SK-N-SH (cell line): ENCODE measurements at regions not wholly inside any gene's neighbourhood (a gene's known extent, or its start where the extent isn't known, plus 50 kb on each side); places are given as distances from the start of the nearest gene placed in this dataset.

Experiments
- CTCF ChIA-PET: fragments of 300-600, 350-600 bp; formaldehyde crosslinking; extraction: SDS; loops from one replicate; lab custom pipeline; 2021; lab: Yijun Ruan, JAX
- POLR2A ChIA-PET: fragments of 350-600 bp; sonication (Branson Sonifier 250); formaldehyde crosslinking; extraction: SDS; loops from one replicate; lab custom pipeline; 2020; ENCODE audit warnings: antibody characterized with exemption, inconsistent platforms; lab: Yijun Ruan, JAX
- DNase-seq: peaks from one replicate; pipeline ENCODE4 v3.0.0; 2012
- H2AFZ ChIP-seq: fragments of 200-600 bp; sonication (generic); 2 replicates; pipeline ENCODE4 v1.8.1; 2016; ENCODE audit warnings: antibody characterized with exemption, mild to moderate bottlenecking, low read depth
- H3F3A ChIP-seq: fragments of 200-600 bp; sonication (generic); replicated peaks from 2 replicates; pipeline ENCODE3; 2016; ENCODE audit warnings: antibody characterized with exemption, mild to moderate bottlenecking; ENCODE audit not compliant: insufficient read depth
- H3K27ac ChIP-seq, 2 experiments: fragments of 200-500 bp in 1 of 2; fragments of 200-600 bp in 1 of 2; sonication (Bioruptor generic) in 1 of 2; sonication (generic), shearing (Covaris generic) in 1 of 2; 2 replicates each; pipeline versions ENCODE4 v1.5.1 to v1.6.1; 2014 to 2016; ENCODE audit warnings: low read depth in 2 of 2, inconsistent platforms in 1 of 2, low read length in 1 of 2, mild to moderate bottlenecking in 1 of 2, mixed read lengths in 1 of 2
- H3K27me3 ChIP-seq: fragments of 200-600 bp; sonication (generic), shearing (Covaris generic); 2 replicates; pipeline ENCODE4 v1.6.1; 2016; ENCODE audit warnings: mixed run types; ENCODE audit not compliant: insufficient read depth
- H3K36me3 ChIP-seq, 2 experiments: fragments of 200-500 bp in 1 of 2; fragments of 200-600 bp in 1 of 2; sonication (Bioruptor generic) in 1 of 2; sonication (generic) in 1 of 2; replicated peaks in 1 of 2; 2 replicates each; pipeline versions ENCODE3 to v1.5.1; 2014 to 2016; ENCODE audit warnings: low read length in 1 of 2, mild to moderate bottlenecking in 1 of 2; ENCODE audit not compliant: insufficient read depth in 2 of 2, control insufficient read depth in 1 of 2
- H3K4me1 ChIP-seq, 2 experiments: fragments of 200-500 bp in 1 of 2; fragments of 200-600 bp in 1 of 2; sonication (Bioruptor generic) in 1 of 2; sonication (generic), shearing (Covaris generic) in 1 of 2; 2 replicates each; pipeline versions ENCODE4 v1.5.1 to v1.6.1; 2014 to 2016; ENCODE audit warnings: low read depth in 1 of 2, low read length in 1 of 2, mixed run types in 1 of 2; ENCODE audit not compliant: insufficient read depth in 2 of 2, control insufficient read depth in 1 of 2
- H3K4me2 ChIP-seq: fragments of 200-600 bp; sonication (generic), shearing (Covaris generic); 2 replicates; pipeline ENCODE4 v1.6.1; 2017; ENCODE audit warnings: mixed run types
- H3K4me3 ChIP-seq, 2 experiments: fragments of 200-500 bp in 1 of 2; fragments of 200-600 bp in 1 of 2; sonication (Bioruptor generic) in 1 of 2; sonication (generic), shearing (Covaris generic) in 1 of 2; 2 replicates each; pipeline versions ENCODE4 v1.5.1 to v1.8.1; 2014 to 2016; ENCODE audit warnings: low read depth in 2 of 2, inconsistent platforms in 1 of 2, low read length in 1 of 2, mild to moderate bottlenecking in 1 of 2, mixed read lengths in 1 of 2, moderate library complexity in 1 of 2
- H3K79me2 ChIP-seq: fragments of 200-600 bp; sonication (generic); 2 replicates; pipeline ENCODE4 v1.8.1; 2017; ENCODE audit warnings: mild to moderate bottlenecking; ENCODE audit not compliant: insufficient read depth
- H3K9ac ChIP-seq: fragments of 200-600 bp; sonication (generic); 2 replicates; pipeline ENCODE4 v1.6.1; 2017; ENCODE audit warnings: mixed run types
- H3K9me2 ChIP-seq: fragments of 200-600 bp; sonication (generic); 2 replicates; pipeline ENCODE4 v1.6.1; 2017; ENCODE audit warnings: mixed run types
- H3K9me3 ChIP-seq: fragments of 200-600 bp; sonication (generic); 2 replicates; pipeline ENCODE4 v1.6.1; 2017; ENCODE audit warnings: mixed run types, mild to moderate bottlenecking, moderate library complexity
- H4K20me1 ChIP-seq: fragments of 200-600 bp; sonication (generic); 2 replicates; pipeline ENCODE4 v1.6.1; 2017; ENCODE audit warnings: mild to moderate bottlenecking, mixed run types; ENCODE audit not compliant: insufficient read depth
- EP300 ChIP-seq, 2 experiments: IDR thresholded peaks; 2 replicates each; pipeline versions ENCODE4 v1.4.0 to v1.6.1; 2012; ENCODE audit warnings: borderline replicate concordance in 1 of 2, low read depth in 1 of 2, low read length in 1 of 2
- EZH2phosphoT487 ChIP-seq: fragments of 200-600 bp; sonication (generic); IDR thresholded peaks from 2 replicates; pipeline ENCODE4 v1.6.1; 2017; ENCODE audit warnings: low read depth, mixed run types, mild to moderate bottlenecking, antibody characterized with exemption, moderate library complexity, borderline replicate concordance
- FOSL2 ChIP-seq: IDR thresholded peaks from 2 replicates; pipeline ENCODE4 v1.4.0; 2012; ENCODE audit warnings: low read depth, mild to moderate bottlenecking, moderate library complexity, borderline replicate concordance
- FOXJ3 ChIP-seq: sonication (generic); formaldehyde crosslinking; IDR thresholded peaks from 2 replicates; pipeline ENCODE4 v1.5.1; 2020; ENCODE audit warnings: mild to moderate bottlenecking, missing genetic modification reagents
- FOXM1 ChIP-seq: IDR thresholded peaks from 2 replicates; pipeline ENCODE4 v1.4.0; 2012; ENCODE audit warnings: low read depth, mild to moderate bottlenecking
- GABPA ChIP-seq: IDR thresholded peaks from 2 replicates; pipeline ENCODE4 v1.4.0; 2012; ENCODE audit warnings: low read depth, mild to moderate bottlenecking
- GATA2 ChIP-seq: sonication (generic); formaldehyde crosslinking; IDR thresholded peaks from 2 replicates; pipeline ENCODE4 v1.5.0; 2020; ENCODE audit warnings: mild to moderate bottlenecking, missing genetic modification reagents
- JUND ChIP-seq: IDR thresholded peaks from 2 replicates; pipeline ENCODE4 v1.4.0; 2012
- MEF2A ChIP-seq: IDR thresholded peaks from 2 replicates; pipeline ENCODE4 v1.4.0; 2012; ENCODE audit warnings: low read depth, borderline replicate concordance
- NRF1 ChIP-seq: IDR thresholded peaks from 2 replicates; pipeline ENCODE4 v1.6.1; 2012; ENCODE audit warnings: low read depth, mild to moderate bottlenecking, low read length
- RXRA ChIP-seq: IDR thresholded peaks from 2 replicates; pipeline ENCODE4 v1.4.0; 2012; ENCODE audit warnings: low read depth, mild to moderate bottlenecking, borderline replicate concordance
- SMC3 ChIP-seq: IDR thresholded peaks from 2 replicates; pipeline ENCODE4 v1.6.1; 2012; ENCODE audit warnings: low read depth, low read length, improper control_type of control experiment
- TAF1 ChIP-seq: IDR thresholded peaks from 2 replicates; pipeline ENCODE4 v1.6.1; 2012; ENCODE audit warnings: low read depth, mild to moderate bottlenecking, low read length, moderate library complexity, borderline replicate concordance
- TCF12 ChIP-seq: IDR thresholded peaks from 2 replicates; pipeline ENCODE4 v1.4.0; 2012
- TEAD4 ChIP-seq: IDR thresholded peaks from 2 replicates; pipeline ENCODE4 v1.4.0; 2012; ENCODE audit warnings: mild to moderate bottlenecking, borderline replicate concordance; ENCODE audit not compliant: insufficient read depth
- YY1 ChIP-seq: IDR thresholded peaks from 2 replicates; pipeline ENCODE4 v1.4.0; 2012; ENCODE audit warnings: low read depth, mild to moderate bottlenecking
- WGBS: methylation state at CpG from one replicate; pipeline ENCODE4 v1.1.6; 2017; ENCODE audit warnings: low lambda C conversion rate; 5-methylcytosine and 5-hydroxymethylcytosine counted together
- TF ChIP-seq, protein P1 (sequence below): fragments of 200-600 bp; sonication (generic); IDR thresholded peaks from 2 replicates; pipeline ENCODE4 v1.6.1; 2017; ENCODE audit warnings: antibody characterized with exemption, mild to moderate bottlenecking, moderate library complexity
- TF ChIP-seq, protein P2 (sequence below): IDR thresholded peaks from 2 replicates; pipeline ENCODE4 v1.4.0; 2012; ENCODE audit warnings: low read depth
- TF ChIP-seq, protein P3 (sequence below): fragments of 150-350 bp; IDR thresholded peaks from 2 replicates; pipeline ENCODE4 v1.6.1; 2016; ENCODE audit warnings: mild to moderate bottlenecking, low read depth, low read length
- TF ChIP-seq, protein P4 (sequence below): IDR thresholded peaks from 2 replicates; pipeline ENCODE4 v1.4.0; 2012; ENCODE audit warnings: low read depth, borderline replicate concordance

DNA sequence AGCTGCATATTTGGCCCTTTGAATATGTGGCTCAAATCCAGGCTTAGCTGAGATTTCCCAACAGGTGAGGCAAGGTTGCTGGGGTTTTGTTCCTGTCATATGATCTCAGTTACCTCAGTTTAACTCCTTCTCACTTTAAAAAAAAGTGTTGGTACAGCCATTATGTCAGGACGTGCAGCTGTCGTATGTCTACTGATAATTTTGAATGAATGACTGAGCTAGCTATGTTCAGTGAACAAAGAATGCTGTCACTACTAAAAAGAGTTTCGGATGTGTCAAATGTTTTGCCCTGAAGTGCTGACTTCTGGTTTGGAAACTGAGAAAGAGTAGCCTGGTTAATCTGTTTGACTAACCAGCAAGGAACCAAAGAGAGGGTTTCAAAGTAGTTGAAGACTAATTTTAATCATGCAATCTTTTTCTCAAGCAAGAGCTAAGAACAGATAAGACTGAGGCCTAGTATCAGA, 106.3 kb upstream of the NR3C1 start:
- no peak overlapping the region for H3K4me2 ChIP-seq
- no peaks in the 10 kb centered on the region for H3K9me3 ChIP-seq
- WGBS: 94% methylated on average over 3 of the region's 3 CpGs
- H3K27ac ChIP-seq: no peak overlapping the region
- H3K79me2 ChIP-seq: no peaks in the 10 kb centered on the region
- H3K9ac ChIP-seq: no peak overlapping the region
- peaks cover 5 to 7% of the 10 kb centered on the region in 2 experiments; a peak in 2 of 4 replicates for H3K4me1 ChIP-seq
- ChIA-PET POLR2A (no interaction called here), CTCF (no interaction called here)
- H3F3A ChIP-seq: peaks cover 27% of the 10 kb centered on the region
- no peaks in the 10 kb centered on the region for H3K36me3 ChIP-seq
- H3K9me2 ChIP-seq: no peaks in the 10 kb centered on the region
- H2AFZ ChIP-seq: no peak overlapping the region
- no peak overlapping the region for H3K4me3 ChIP-seq
- no peaks in the 10 kb centered on the region for H4K20me1 ChIP-seq
- no peak for TF ChIP-seq TEAD4
- TF ChIP-seq GATA2 (CRISPR knock-in tag): no peak
- TF ChIP-seq, protein P1, sequence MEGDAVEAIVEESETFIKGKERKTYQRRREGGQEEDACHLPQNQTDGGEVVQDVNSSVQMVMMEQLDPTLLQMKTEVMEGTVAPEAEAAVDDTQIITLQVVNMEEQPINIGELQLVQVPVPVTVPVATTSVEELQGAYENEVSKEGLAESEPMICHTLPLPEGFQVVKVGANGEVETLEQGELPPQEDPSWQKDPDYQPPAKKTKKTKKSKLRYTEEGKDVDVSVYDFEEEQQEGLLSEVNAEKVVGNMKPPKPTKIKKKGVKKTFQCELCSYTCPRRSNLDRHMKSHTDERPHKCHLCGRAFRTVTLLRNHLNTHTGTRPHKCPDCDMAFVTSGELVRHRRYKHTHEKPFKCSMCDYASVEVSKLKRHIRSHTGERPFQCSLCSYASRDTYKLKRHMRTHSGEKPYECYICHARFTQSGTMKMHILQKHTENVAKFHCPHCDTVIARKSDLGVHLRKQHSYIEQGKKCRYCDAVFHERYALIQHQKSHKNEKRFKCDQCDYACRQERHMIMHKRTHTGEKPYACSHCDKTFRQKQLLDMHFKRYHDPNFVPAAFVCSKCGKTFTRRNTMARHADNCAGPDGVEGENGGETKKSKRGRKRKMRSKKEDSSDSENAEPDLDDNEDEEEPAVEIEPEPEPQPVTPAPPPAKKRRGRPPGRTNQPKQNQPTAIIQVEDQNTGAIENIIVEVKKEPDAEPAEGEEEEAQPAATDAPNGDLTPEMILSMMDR: no peak
- TF ChIP-seq EZH2phosphoT487: no peak
- no peaks in the 10 kb centered on the region for H3K27me3 ChIP-seq
- DNase-seq: no peak

DNA sequence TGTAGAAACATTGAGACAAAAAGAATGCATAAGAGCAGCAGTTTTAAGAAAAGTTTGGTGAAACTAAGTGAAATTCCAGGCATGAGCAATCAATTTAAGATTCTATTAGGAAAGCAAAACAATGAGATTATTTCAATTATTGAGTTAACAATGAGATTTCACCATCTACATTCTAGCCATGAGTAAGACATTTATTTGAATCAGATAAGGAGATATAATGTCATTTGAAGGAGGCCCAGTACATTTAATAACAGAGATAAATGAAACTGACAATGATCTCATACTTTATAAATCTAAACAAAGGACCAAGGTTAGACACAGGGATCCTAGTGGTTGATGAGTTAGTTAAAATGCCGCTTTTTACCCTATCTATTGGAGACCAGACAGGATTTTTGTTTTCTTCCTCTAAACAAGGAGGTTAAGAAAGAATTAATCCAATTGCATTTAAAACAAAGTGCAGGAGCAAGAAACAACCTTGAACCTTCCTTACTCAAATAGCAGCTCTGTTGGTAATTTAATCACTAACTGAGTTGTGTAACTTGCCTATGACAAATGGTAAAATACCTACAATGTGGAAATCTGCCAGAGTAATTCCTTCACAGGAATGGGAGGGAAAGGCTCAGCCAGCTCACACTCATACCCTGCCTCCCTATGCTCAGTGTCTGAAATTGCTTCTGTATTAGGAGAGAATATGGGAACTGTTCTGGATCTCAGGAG, 103.5 kb upstream of the NR3C1 start:
- Histone ChIP-seq H3K9me3 (no peaks in the 10 kb centered on the region), H3K9me2 (no peaks in the 10 kb centered on the region), H3K4me3 (peak overlapping the region in 1 of 2 experiments; percentile 16; a peak in 1 of 4 replicates), H3F3A (peaks cover 27% of the 10 kb centered on the region), H2AFZ (peak overlapping the region; percentile 58; the same call in 1 of the 2 replicates), H3K9ac (peak overlapping the region; percentile 18; the same call in 1 of the 2 replicates), H4K20me1 (no peaks in the 10 kb centered on the region), H3K79me2 (no peaks in the 10 kb centered on the region), H3K27me3 (no peaks in the 10 kb centered on the region), H3K4me2 (peak overlapping the region; percentile 55), H3K4me1 (peaks cover 5 to 7% of the 10 kb centered on the region in 2 experiments; a peak in 2 of 4 replicates), H3K27ac (peak overlapping the region; percentile 55 to 83), H3K36me3 (no peaks in the 10 kb centered on the region)
- ChIA-PET CTCF (interaction anchor here (0.8 kb wide), 1 partner anchor 321 kb away, joined by 4 read pairs; no protein-coding TSS in a partner anchor), POLR2A (no interaction called here)
- 3% methylated on average over 1 of the region's 1 CpG for WGBS
- no peak for DNase-seq
- TF ChIP-seq, protein P2, sequence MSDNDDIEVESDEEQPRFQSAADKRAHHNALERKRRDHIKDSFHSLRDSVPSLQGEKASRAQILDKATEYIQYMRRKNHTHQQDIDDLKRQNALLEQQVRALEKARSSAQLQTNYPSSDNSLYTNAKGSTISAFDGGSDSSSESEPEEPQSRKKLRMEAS: peak; percentile 11; the same call in 1 of the 2 replicates
- TF ChIP-seq RXRA: peak; percentile 56; the same call in 1 of the 2 replicates
- TF ChIP-seq NRF1: no peak
- peak; percentile 84 for TF ChIP-seq TEAD4
- TF ChIP-seq FOXJ3 (CRISPR knock-in tag): no peak
- TF ChIP-seq, protein P1: 0 out of 2 replicates have a peak, but pooled peaks have one; percentile 28
- TF ChIP-seq TAF1: no peak
- TF ChIP-seq, protein P3, sequence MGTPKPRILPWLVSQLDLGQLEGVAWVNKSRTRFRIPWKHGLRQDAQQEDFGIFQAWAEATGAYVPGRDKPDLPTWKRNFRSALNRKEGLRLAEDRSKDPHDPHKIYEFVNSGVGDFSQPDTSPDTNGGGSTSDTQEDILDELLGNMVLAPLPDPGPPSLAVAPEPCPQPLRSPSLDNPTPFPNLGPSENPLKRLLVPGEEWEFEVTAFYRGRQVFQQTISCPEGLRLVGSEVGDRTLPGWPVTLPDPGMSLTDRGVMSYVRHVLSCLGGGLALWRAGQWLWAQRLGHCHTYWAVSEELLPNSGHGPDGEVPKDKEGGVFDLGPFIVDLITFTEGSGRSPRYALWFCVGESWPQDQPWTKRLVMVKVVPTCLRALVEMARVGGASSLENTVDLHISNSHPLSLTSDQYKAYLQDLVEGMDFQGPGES: no peak
- no peak for TF ChIP-seq MEF2A
- 0 out of 2 replicates have a peak, but pooled peaks have one; percentile 7 for TF ChIP-seq SMC3
- TF ChIP-seq FOSL2: peak; percentile 57
- peak; percentile 46 to 64; a peak in 3 of 4 replicates for TF ChIP-seq EP300 (IDR thresholded peaks at IDR 0.05; ENCODE audit: borderline replicate concordance in 1 of 2, low read depth in 1 of 2, low read length in 1 of 2)
- no peak for TF ChIP-seq GABPA
- peak; percentile 84 for TF ChIP-seq FOXM1
- TF ChIP-seq TCF12: peak; percentile 81
- no peak for TF ChIP-seq GATA2 (CRISPR knock-in tag)
- TF ChIP-seq, protein P4, sequence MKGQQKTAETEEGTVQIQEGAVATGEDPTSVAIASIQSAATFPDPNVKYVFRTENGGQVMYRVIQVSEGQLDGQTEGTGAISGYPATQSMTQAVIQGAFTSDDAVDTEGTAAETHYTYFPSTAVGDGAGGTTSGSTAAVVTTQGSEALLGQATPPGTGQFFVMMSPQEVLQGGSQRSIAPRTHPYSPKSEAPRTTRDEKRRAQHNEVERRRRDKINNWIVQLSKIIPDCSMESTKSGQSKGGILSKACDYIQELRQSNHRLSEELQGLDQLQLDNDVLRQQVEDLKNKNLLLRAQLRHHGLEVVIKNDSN: 0 out of 2 replicates have a peak, but pooled peaks have one; percentile 14
- peak; percentile 82 for TF ChIP-seq JUND
- TF ChIP-seq YY1: no peak
